Vagina (tissue), 2 donors: ENCODE measurements at regions not wholly inside any gene's neighbourhood (a gene's known extent, or its start where the extent isn't known, plus 50 kb on each side); places are given as distances from the start of the nearest gene placed in this dataset.

Experiments
- CTCF ChIP-seq, 3 experiments: fragments of 450-650 bp in 2 of 3; fragments of 200-600 bp in 1 of 3; sonication (generic) in 1 of 3; IDR thresholded peaks; one replicate each; pipeline ENCODE4 v1.5.1; 2017 to 2019; ENCODE audit warnings: antibody characterized with exemption in 3 of 3, mild to moderate bottlenecking in 2 of 3, moderate library complexity in 2 of 3
- POLR2A ChIP-seq, 2 donors: fragments of 450-650 bp; IDR thresholded peaks; one replicate each; pipeline ENCODE4 v1.6.1; 2017; ENCODE audit warnings: antibody characterized with exemption in 2 of 2, mild to moderate bottlenecking in 2 of 2, moderate library complexity in 2 of 2

DNA sequence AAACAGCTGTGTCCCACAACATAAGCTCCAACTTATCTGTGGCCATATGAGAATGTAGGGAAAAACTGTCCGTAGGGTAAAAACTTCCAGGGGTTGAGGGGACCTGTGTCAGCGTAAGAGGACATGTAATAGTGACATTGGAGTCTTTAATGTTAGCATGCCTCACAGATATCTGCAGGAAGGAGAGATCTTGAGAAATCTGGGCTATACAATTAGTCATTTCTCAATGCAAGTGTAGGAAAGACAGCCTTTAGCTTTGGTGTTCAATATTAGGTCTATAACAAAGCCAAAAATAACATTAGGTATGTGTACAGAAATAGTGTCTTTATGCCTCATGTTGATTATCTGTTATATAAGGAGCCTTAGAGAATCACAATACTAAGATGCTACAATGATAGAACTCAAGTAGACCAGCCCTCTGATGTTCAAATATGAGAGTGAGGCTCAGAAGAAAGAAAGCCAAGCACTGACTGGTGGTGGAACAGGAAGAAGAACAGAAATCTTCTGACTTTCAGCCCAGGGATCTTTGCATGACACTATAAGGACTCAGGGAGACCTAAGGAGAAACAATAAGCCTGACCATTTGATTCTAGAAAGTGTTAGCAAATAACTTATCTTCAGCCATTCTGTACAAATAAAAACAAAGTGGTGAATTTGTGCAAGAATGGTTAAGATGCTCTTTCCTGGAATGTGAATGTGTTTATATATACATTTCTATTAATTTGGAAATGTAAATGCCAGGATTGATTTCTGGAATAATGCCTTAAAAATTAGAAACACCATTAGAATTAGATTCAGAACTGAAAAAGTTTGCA lies 152.6 kb downstream of the ZC3H11B start:
- no peak for TF ChIP-seq CTCF (IDR thresholded peaks at IDR 0.05)
- TF ChIP-seq POLR2A (IDR thresholded peaks at IDR 0.05) = no peak
